Spleen (tissue), 11 donors: ENCODE measurements at regions not wholly inside any gene's neighbourhood (a gene's known extent, or its start where the extent isn't known, plus 50 kb on each side); places are given as distances from the start of the nearest gene placed in this dataset.
A peak's percentile ranks its signal among the peaks of the same experiment; 100 is the strongest.
"Not testable (repeated sequence)": the region's sequence is repeated elsewhere in the genome, so short reads cannot be mapped to it uniquely, and the experiment has no call there.

Experiments
- DNase-seq: peaks from one replicate; pipeline ENCODE4 v3.0.0-alpha.2; 2020
- H3K27ac ChIP-seq, 8 donors: fragments of 200-600 bp; sonication (generic) in 7 of 8; 1 replicate in 4 of 8; 2 replicates in 4 of 8; pipeline versions ENCODE4 v1.5.0 to v1.8.0; 2016 to 2021; ENCODE audit warnings: inconsistent platforms in 4 of 8, mild to moderate bottlenecking in 4 of 8, moderate library complexity in 1 of 8
- H3K27me3 ChIP-seq, 7 donors: fragments of 200-600 bp; sonication (generic) in 6 of 7; replicated peaks in 1 of 7; 1 replicate in 4 of 7; 2 replicates in 3 of 7; pipeline versions ENCODE4 v1.5.0 to v1.8.0; 2016 to 2021; ENCODE audit warnings: inconsistent platforms in 3 of 7, mild to moderate bottlenecking in 1 of 7
- H3K36me3 ChIP-seq, 6 donors: fragments of 200-600 bp; sonication (generic) in 5 of 6; 1 replicate in 4 of 6; 2 replicates in 2 of 6; pipeline versions ENCODE4 v1.5.0 to v1.8.0; 2016 to 2021; ENCODE audit warnings: inconsistent platforms in 2 of 6
- H3K4me1 ChIP-seq, 6 donors: fragments of 200-600 bp; sonication (generic) in 5 of 6; 1 replicate in 3 of 6; 2 replicates in 3 of 6; pipeline versions ENCODE4 v1.5.0 to v1.8.0; 2016 to 2021; ENCODE audit warnings: inconsistent platforms in 3 of 6
- H3K4me3 ChIP-seq, 8 donors: fragments of 200-600 bp; sonication (generic) in 7 of 8; 1 replicate in 4 of 8; 2 replicates in 4 of 8; pipeline versions ENCODE4 v1.5.0 to v1.8.0; 2016 to 2021; ENCODE audit warnings: inconsistent platforms in 4 of 8, mild to moderate bottlenecking in 4 of 8, moderate library complexity in 2 of 8
- H3K9me3 ChIP-seq, 8 donors: fragments of 200-600 bp; sonication (generic) in 7 of 8; 1 replicate in 4 of 8; 2 replicates in 4 of 8; pipeline versions ENCODE4 v1.5.0 to v1.8.0; 2016 to 2021; ENCODE audit warnings: inconsistent platforms in 4 of 8
- CTCF ChIP-seq, 11 experiments: fragments of 200-600 bp in 7 of 11; fragments of 450-650 bp in 4 of 11; sonication (generic) in 4 of 11; IDR thresholded peaks in 8 of 11; conservative IDR thresholded peaks in 3 of 11; 1 replicate in 7 of 11; 2 replicates in 4 of 11; pipeline versions ENCODE4 v1.4.0 to v1.8.0; 2016 to 2021; ENCODE audit warnings: antibody characterized with exemption in 11 of 11, inconsistent platforms in 4 of 11, mild to moderate bottlenecking in 1 of 11
- POLR2A ChIP-seq, 3 donors: fragments of 450-650 bp; IDR thresholded peaks; one replicate each; pipeline ENCODE4 v1.5.1; 2017; ENCODE audit warnings: antibody characterized with exemption in 3 of 3, mild to moderate bottlenecking in 1 of 3
- POLR2AphosphoS5 ChIP-seq, 3 donors: sonication (generic); formaldehyde crosslinking; IDR thresholded peaks; one replicate each; pipeline ENCODE4 v1.5.1; 2017; ENCODE audit warnings: antibody characterized with exemption in 3 of 3
- WGBS, 5 donors: extraction: QIAGEN DNeasy Blood & Tissue Kit in 3 of 5; methylation state at CpG; one replicate each; pipeline versions ENCODE4 v1.1.5 to v1.1.7; 2013 to 2018; 5-methylcytosine and 5-hydroxymethylcytosine counted together
- intact Hi-C: fragments of 100-400 bp; cut with DNase I; formaldehyde crosslinking; loops from one replicate; pipeline ENCODE4 v1.15.0; 2023; ENCODE audit warnings: low total_unique reads
- donor health status: healthy with polysubstance abuse.
- donor health status: DM: no; HTN: no; CAD: no; lungs with moderate emphysema.
- donor health status: DM: no; HTN: no; CAD: no.
- donor health status: Bipolar disorder and iron deficiency.
- donor health status: healthy.
- donor health status: DM: no; HTN: no; CAD: no.
- donor health status: DM: yes; HTN: yes; CAD: no.

GRCh38 chr12:34405286-34406227 lies 383.3 kb downstream of the ALG10 start:
- 71 to 75% (median 73%) methylated on average over 20 to 22 of the region's 22 CpGs for WGBS, 5 donors
- intact Hi-C loops = no loop called here
- H3K27ac ChIP-seq = no peak overlapping the region
- peaks cover 12 to 100% (median 100%) of the 10 kb centered on the region in 8 donors for H3K9me3 ChIP-seq
- peak; percentile 54 for DNase-seq
- H3K4me1 ChIP-seq = no peaks in the 10 kb centered on the region
- no peaks in the 10 kb centered on the region for H3K36me3 ChIP-seq
- no peak overlapping the region for H3K4me3 ChIP-seq
- H3K27me3 ChIP-seq = no peaks in the 10 kb centered on the region
- TF ChIP-seq POLR2AphosphoS5 (IDR thresholded peaks at IDR 0.05) = no peak
- no peak for TF ChIP-seq CTCF (IDR thresholded peaks at IDR 0.05 in 8 of 11, conservative IDR thresholded peaks at IDR 0.05 in 3 of 11)
- TF ChIP-seq POLR2A (IDR thresholded peaks at IDR 0.05) = no peak

- H3K4me3 ChIP-seq = no peak overlapping the region
- H3K4me1 ChIP-seq = no peaks in the 10 kb centered on the region
- peak; percentile 54 for DNase-seq
- 70 to 77% (median 75%) methylated on average over 18 of the region's 18 CpGs for WGBS, 5 donors
- intact Hi-C loops = no loop called here
- no peaks in the 10 kb centered on the region for H3K36me3 ChIP-seq
- no peaks in the 10 kb centered on the region for H3K27me3 ChIP-seq
- H3K9me3 ChIP-seq = peaks cover 12 to 100% (median 100%) of the 10 kb centered on the region in 8 donors
- no peak for TF ChIP-seq POLR2AphosphoS5 (IDR thresholded peaks at IDR 0.05)
- no peak for TF ChIP-seq POLR2A (IDR thresholded peaks at IDR 0.05)
- TF ChIP-seq CTCF (IDR thresholded peaks at IDR 0.05 in 8 of 11, conservative IDR thresholded peaks at IDR 0.05 in 3 of 11) = no peak
- no peak overlapping the region for H3K27ac ChIP-seq
Observed at GRCh38 chr12:34406228-34406995, 384.1 kb downstream of the ALG10 start.

GRCh38 chr12:34406996-34407300 lies 384.7 kb downstream of the ALG10 start:
- H3K4me1 ChIP-seq = no peaks in the 10 kb centered on the region
- DNase-seq = no peak
- no peak overlapping the region for H3K27ac ChIP-seq
- 71 to 83% (median 83%) methylated on average over 8 of the region's 8 CpGs for WGBS, 5 donors
- H3K27me3 ChIP-seq = no peaks in the 10 kb centered on the region
- TF ChIP-seq POLR2AphosphoS5 (IDR thresholded peaks at IDR 0.05) = no peak
- TF ChIP-seq CTCF (IDR thresholded peaks at IDR 0.05 in 8 of 11, conservative IDR thresholded peaks at IDR 0.05 in 3 of 11) = no peak
- TF ChIP-seq POLR2A (IDR thresholded peaks at IDR 0.05) = no peak
- no peak overlapping the region for H3K4me3 ChIP-seq
- H3K9me3 ChIP-seq = peaks cover 12 to 100% (median 100%) of the 10 kb centered on the region in 8 donors
- intact Hi-C loops = no loop called here
- no peaks in the 10 kb centered on the region for H3K36me3 ChIP-seq

GRCh38 chr12:34407813-34408212 lies 385.5 kb downstream of the ALG10 start:
- no peak overlapping the region for H3K4me3 ChIP-seq
- H3K27me3 ChIP-seq = no peaks in the 10 kb centered on the region
- no peaks in the 10 kb centered on the region for H3K4me1 ChIP-seq
- DNase-seq = no peak
- 75 to 85% (median 82%) methylated on average over 5 of the region's 5 CpGs for WGBS, 5 donors
- H3K36me3 ChIP-seq = no peaks in the 10 kb centered on the region
- intact Hi-C loops = no loop called here
- TF ChIP-seq CTCF (IDR thresholded peaks at IDR 0.05 in 8 of 11, conservative IDR thresholded peaks at IDR 0.05 in 3 of 11) (no peak), POLR2AphosphoS5 (IDR thresholded peaks at IDR 0.05) (no peak), POLR2A (IDR thresholded peaks at IDR 0.05) (no peak)
- H3K27ac ChIP-seq = no peak overlapping the region
- H3K9me3 ChIP-seq = peaks cover 12 to 100% (median 100%) of the 10 kb centered on the region in 8 donors

- 68 to 85% (median 71%) methylated on average over 4 of the region's 4 CpGs for WGBS, 5 donors
- intact Hi-C loops, H3K36me3 ChIP-seq, H3K4me3 ChIP-seq, H3K27me3 ChIP-seq, H3K4me1 ChIP-seq, H3K27ac ChIP-seq: not testable (repeated sequence)
- peaks cover 0 to 87% (median 66%) of the 10 kb centered on the region in 8 donors for H3K9me3 ChIP-seq
- DNase-seq = peak; percentile 38
Observed at GRCh38 chr12:34431509-34431908, 409.2 kb downstream of the ALG10 start.
